ENCODE measurements at regions not wholly inside any gene's neighbourhood (a gene's known extent, or its start where the extent isn't known, plus 50 kb on each side); places are given as distances from the start of the nearest gene placed in this dataset.
"Not testable (repeated sequence)": the region's sequence is repeated elsewhere in the genome, so short reads cannot be mapped to it uniquely, and the experiment has no call there.

DNA sequence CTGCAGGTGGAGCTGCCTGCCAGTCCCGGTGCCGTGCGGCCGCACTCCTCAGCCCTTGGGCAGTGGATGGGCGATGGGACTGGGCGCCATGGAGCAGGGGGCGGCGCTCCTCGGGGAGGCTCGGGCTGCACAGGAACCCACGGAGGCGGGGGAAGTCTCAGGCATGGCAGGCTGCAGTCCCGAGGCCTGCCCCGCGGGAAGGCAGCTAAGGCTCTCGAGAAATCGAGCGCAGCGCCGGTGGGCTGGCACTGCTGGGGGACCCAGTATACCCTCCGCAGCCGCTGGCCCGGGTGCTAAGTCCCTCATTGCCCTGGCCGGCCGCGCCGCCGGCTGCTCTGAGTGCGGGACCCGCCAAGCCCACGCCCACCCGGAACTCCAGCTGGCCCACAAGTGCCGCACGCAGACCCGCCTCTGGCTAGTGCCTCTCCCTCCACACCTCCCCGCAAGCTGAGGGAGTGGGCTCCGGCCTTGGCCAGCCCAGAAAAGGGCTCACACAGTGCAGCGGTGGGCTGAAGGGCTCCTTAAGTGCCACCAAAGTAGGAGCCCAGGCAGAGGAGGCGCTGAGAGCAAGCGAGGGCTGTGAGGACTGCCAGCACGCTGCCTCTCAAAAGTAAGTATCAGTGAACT is 875.8 kb downstream of the LRFN5 start:
- DNase-seq (ENCODE audit: low spot score); H3K36me3 Mint-ChIP-seq (ENCODE audit: low read depth): not testable (repeated sequence)

DNA sequence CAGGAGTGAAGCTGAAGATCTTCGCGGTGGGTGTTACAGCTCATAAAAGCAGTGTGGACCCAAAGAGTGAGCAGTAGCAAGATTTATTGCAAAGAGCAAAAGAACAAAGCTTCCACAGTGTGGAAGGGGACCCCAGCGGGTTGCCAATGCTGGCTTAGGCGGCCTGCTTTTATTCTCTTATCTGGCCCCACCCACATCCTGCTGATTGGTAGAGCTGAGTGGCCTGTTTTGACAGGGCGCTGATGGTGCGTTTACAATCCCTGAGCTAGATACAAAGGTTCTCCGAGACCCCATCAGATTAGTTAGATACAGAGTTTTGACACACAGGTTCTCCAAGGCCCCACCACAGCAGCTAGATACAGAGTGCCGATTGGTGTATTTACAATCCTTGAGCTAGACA is 875.0 kb downstream of the LRFN5 start:
- not testable (repeated sequence) for H3K27me3 Mint-ChIP-seq (ENCODE audit: insufficient read depth, low read depth, poor library complexity); DNase-seq (ENCODE audit: low spot score); H3K27ac Mint-ChIP-seq

More for the DNA sequence above, 875.8 kb downstream of the LRFN5 start:
- H2AFZ ChIP-seq; H3K79me2 ChIP-seq (replicated peaks; ENCODE audit: insufficient read depth); H3K4me3 Mint-ChIP-seq; H3K27me3 Mint-ChIP-seq (ENCODE audit: insufficient read depth, low read depth, poor library complexity); ATAC-seq; H3K4me2 ChIP-seq; H3K4me3 ChIP-seq; H3K27me3 ChIP-seq (ENCODE audit: insufficient read depth); H3F3A ChIP-seq (replicated peaks; ENCODE audit: low read depth); H4K20me1 ChIP-seq (replicated peaks; ENCODE audit: insufficient read depth); H3K36me3 ChIP-seq (ENCODE audit: insufficient read depth); H3K27ac ChIP-seq (ENCODE audit: low read depth); H3K9me2 ChIP-seq (ENCODE audit: insufficient read depth); H3K9me3 Mint-ChIP-seq; H3K27ac Mint-ChIP-seq: not testable (repeated sequence)
- H3K4me1 ChIP-seq (ENCODE audit: insufficient read depth): peaks cover 12% of the 10 kb centered on the region
- peaks cover 15% of the 10 kb centered on the region for H3K4me1 Mint-ChIP-seq

DNA sequence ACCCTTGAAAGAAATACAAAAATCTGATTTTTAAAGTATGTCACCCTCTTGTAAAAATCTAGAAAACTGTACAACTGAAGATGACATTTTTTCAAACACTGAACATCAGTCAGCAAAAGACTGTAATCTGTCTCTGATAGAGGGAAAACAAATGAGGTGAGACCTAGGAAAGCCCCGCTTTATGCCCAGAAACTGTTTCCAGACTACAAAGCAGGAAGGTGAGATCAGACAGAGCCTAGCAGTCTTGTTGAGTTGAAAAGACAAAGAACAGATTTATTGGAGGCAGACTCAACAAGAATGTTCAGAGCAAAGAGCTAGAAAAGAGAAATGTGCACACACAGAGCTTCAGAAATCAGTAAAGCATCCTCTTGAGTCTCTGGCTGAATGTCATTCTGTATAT is 873.6 kb downstream of the LRFN5 start:
- H3K27ac Mint-ChIP-seq: no peak overlapping the region
- H3K4me3 Mint-ChIP-seq: no peak overlapping the region
- H3K9me3 Mint-ChIP-seq: no peaks in the 10 kb centered on the region; the same call in 2 of the 3 replicates
- Histone ChIP-seq H3F3A (replicated peaks; ENCODE audit: low read depth) (no peaks in the 10 kb centered on the region), H4K20me1 (replicated peaks; ENCODE audit: insufficient read depth) (no peaks in the 10 kb centered on the region), H3K79me2 (replicated peaks; ENCODE audit: insufficient read depth) (no peaks in the 10 kb centered on the region), H3K36me3 (ENCODE audit: insufficient read depth) (no peaks in the 10 kb centered on the region), H3K27ac (ENCODE audit: low read depth) (no peak overlapping the region), H3K4me2 (no peak overlapping the region), H3K27me3 (ENCODE audit: insufficient read depth) (no peaks in the 10 kb centered on the region), H3K4me1 (ENCODE audit: insufficient read depth) (peaks cover 21% of the 10 kb centered on the region), H3K4me3 (no peak overlapping the region), H2AFZ (peak overlapping the region; percentile 86), H3K9me2 (ENCODE audit: insufficient read depth) (no peaks in the 10 kb centered on the region)
- peaks cover 5% of the 10 kb centered on the region; the same call in 1 of the 3 replicates for H3K36me3 Mint-ChIP-seq (ENCODE audit: low read depth)
- no peak for ATAC-seq
- H3K4me1 Mint-ChIP-seq: peaks cover 21% of the 10 kb centered on the region
- no peak for DNase-seq (ENCODE audit: low spot score)
- H3K27me3 Mint-ChIP-seq (ENCODE audit: insufficient read depth, low read depth, poor library complexity): no peaks in the 10 kb centered on the region
- TF ChIP-seq, protein P1, sequence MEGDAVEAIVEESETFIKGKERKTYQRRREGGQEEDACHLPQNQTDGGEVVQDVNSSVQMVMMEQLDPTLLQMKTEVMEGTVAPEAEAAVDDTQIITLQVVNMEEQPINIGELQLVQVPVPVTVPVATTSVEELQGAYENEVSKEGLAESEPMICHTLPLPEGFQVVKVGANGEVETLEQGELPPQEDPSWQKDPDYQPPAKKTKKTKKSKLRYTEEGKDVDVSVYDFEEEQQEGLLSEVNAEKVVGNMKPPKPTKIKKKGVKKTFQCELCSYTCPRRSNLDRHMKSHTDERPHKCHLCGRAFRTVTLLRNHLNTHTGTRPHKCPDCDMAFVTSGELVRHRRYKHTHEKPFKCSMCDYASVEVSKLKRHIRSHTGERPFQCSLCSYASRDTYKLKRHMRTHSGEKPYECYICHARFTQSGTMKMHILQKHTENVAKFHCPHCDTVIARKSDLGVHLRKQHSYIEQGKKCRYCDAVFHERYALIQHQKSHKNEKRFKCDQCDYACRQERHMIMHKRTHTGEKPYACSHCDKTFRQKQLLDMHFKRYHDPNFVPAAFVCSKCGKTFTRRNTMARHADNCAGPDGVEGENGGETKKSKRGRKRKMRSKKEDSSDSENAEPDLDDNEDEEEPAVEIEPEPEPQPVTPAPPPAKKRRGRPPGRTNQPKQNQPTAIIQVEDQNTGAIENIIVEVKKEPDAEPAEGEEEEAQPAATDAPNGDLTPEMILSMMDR (conservative IDR thresholded peaks at IDR 0.05; ENCODE audit: low read depth in 2 of 2): no peak
- TF ChIP-seq JUNB (IDR thresholded peaks at IDR 0.05; ENCODE audit: unreplicated experiment): no peak
- TF ChIP-seq ZNF331 (CRISPR knock-in tag; IDR thresholded peaks at IDR 0.05; ENCODE audit: low read depth): no peak
- TF ChIP-seq STAT1 (IDR thresholded peaks at IDR 0.05; ENCODE audit: unreplicated experiment): no peak
- TF ChIP-seq, protein P2, sequence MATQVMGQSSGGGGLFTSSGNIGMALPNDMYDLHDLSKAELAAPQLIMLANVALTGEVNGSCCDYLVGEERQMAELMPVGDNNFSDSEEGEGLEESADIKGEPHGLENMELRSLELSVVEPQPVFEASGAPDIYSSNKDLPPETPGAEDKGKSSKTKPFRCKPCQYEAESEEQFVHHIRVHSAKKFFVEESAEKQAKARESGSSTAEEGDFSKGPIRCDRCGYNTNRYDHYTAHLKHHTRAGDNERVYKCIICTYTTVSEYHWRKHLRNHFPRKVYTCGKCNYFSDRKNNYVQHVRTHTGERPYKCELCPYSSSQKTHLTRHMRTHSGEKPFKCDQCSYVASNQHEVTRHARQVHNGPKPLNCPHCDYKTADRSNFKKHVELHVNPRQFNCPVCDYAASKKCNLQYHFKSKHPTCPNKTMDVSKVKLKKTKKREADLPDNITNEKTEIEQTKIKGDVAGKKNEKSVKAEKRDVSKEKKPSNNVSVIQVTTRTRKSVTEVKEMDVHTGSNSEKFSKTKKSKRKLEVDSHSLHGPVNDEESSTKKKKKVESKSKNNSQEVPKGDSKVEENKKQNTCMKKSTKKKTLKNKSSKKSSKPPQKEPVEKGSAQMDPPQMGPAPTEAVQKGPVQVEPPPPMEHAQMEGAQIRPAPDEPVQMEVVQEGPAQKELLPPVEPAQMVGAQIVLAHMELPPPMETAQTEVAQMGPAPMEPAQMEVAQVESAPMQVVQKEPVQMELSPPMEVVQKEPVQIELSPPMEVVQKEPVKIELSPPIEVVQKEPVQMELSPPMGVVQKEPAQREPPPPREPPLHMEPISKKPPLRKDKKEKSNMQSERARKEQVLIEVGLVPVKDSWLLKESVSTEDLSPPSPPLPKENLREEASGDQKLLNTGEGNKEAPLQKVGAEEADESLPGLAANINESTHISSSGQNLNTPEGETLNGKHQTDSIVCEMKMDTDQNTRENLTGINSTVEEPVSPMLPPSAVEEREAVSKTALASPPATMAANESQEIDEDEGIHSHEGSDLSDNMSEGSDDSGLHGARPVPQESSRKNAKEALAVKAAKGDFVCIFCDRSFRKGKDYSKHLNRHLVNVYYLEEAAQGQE (IDR thresholded peaks at IDR 0.05; ENCODE audit: unreplicated experiment): no peak
- TF ChIP-seq ZNF114 (CRISPR knock-in tag; IDR thresholded peaks at IDR 0.05): no peak
- TF ChIP-seq CREB1 (CRISPR knock-in tag; IDR thresholded peaks at IDR 0.05; ENCODE audit: low read depth): no peak
- TF ChIP-seq, protein P3, sequence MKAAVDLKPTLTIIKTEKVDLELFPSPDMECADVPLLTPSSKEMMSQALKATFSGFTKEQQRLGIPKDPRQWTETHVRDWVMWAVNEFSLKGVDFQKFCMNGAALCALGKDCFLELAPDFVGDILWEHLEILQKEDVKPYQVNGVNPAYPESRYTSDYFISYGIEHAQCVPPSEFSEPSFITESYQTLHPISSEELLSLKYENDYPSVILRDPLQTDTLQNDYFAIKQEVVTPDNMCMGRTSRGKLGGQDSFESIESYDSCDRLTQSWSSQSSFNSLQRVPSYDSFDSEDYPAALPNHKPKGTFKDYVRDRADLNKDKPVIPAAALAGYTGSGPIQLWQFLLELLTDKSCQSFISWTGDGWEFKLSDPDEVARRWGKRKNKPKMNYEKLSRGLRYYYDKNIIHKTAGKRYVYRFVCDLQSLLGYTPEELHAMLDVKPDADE (IDR thresholded peaks at IDR 0.05): no peak

More for the DNA sequence above, 875.0 kb downstream of the LRFN5 start:
- H3K4me3 ChIP-seq; H3K4me3 Mint-ChIP-seq; H4K20me1 ChIP-seq (replicated peaks; ENCODE audit: insufficient read depth); H3K27me3 ChIP-seq (ENCODE audit: insufficient read depth); H3F3A ChIP-seq (replicated peaks; ENCODE audit: low read depth); H3K79me2 ChIP-seq (replicated peaks; ENCODE audit: insufficient read depth); H3K27ac ChIP-seq (ENCODE audit: low read depth); H3K4me2 ChIP-seq; H3K9me2 ChIP-seq (ENCODE audit: insufficient read depth); H2AFZ ChIP-seq; ATAC-seq; H3K36me3 ChIP-seq (ENCODE audit: insufficient read depth); H3K36me3 Mint-ChIP-seq (ENCODE audit: low read depth); H3K9me3 Mint-ChIP-seq: not testable (repeated sequence)
- H3K4me1 ChIP-seq (ENCODE audit: insufficient read depth): peaks cover 12% of the 10 kb centered on the region
- peaks cover 13% of the 10 kb centered on the region for H3K4me1 Mint-ChIP-seq

All from GM23338 (cell line).